Kidney (tissue), 13 donors: ENCODE measurements at regions not wholly inside any gene's neighbourhood (a gene's known extent, or its start where the extent isn't known, plus 50 kb on each side); places are given as distances from the start of the nearest gene placed in this dataset.

Experiments used
- DNase-seq, 5 donors: peaks; one replicate each; pipeline ENCODE4 v3.0.0-alpha.2; 2013 to 2020
- FAIRE-seq: peaks from 2 replicates; lab custom pipeline; 2012; peaks lifted over from hg19 to GRCh38; lab: Jason Lieb, UNC
- H3K27ac ChIP-seq, 2 donors: one replicate each; pipeline ENCODE4 v1.7.0; 2013; ENCODE audit warnings: low read depth in 2 of 2, low read length in 2 of 2, inconsistent platforms in 1 of 2
- H3K27me3 ChIP-seq: one replicate; pipeline ENCODE4 v1.7.1; 2013; ENCODE audit warnings: low read length, inconsistent platforms; ENCODE audit not compliant: control insufficient read depth, insufficient read depth
- H3K36me3 ChIP-seq, 3 donors: one replicate each; pipeline versions ENCODE4 v1.7.0 to v1.7.1; 2013; ENCODE audit warnings: low read length in 3 of 3, control low read depth in 1 of 3, inconsistent platforms in 1 of 3; ENCODE audit not compliant: insufficient read depth in 3 of 3, control insufficient read depth in 2 of 3
- H3K4me1 ChIP-seq, 3 donors: one replicate each; pipeline versions ENCODE4 v1.7.0 to v1.7.1; 2013; ENCODE audit warnings: low read length in 3 of 3, inconsistent platforms in 1 of 3, low read depth in 1 of 3; ENCODE audit not compliant: control insufficient read depth in 2 of 3, insufficient read depth in 2 of 3
- H3K4me3 ChIP-seq, 3 donors: one replicate each; pipeline versions ENCODE4 v1.7.0 to v1.8.1; 2013; ENCODE audit warnings: low read length in 3 of 3, control low read depth in 1 of 3, inconsistent platforms in 1 of 3
- H3K9ac ChIP-seq, 3 donors: one replicate each; pipeline versions ENCODE4 v1.7.0 to v1.7.1; 2013; ENCODE audit warnings: low read length in 3 of 3, control low read depth in 1 of 3, inconsistent platforms in 1 of 3
- H3K9me3 ChIP-seq, 3 donors: one replicate each; pipeline versions ENCODE4 v1.7.0 to v1.7.1; 2013; ENCODE audit warnings: low read length in 3 of 3, control low read depth in 1 of 3, inconsistent platforms in 1 of 3; ENCODE audit not compliant: control insufficient read depth in 2 of 3, insufficient read depth in 1 of 3
- CTCF ChIP-seq: IDR thresholded peaks from 3 replicates; pipeline ENCODE4 v1.5.1; 2012; ENCODE audit warnings: mild to moderate bottlenecking, moderate library complexity, borderline replicate concordance; ENCODE audit not compliant: insufficient read depth; ENCODE audit errors: extremely low read depth
- intact Hi-C: fragments of 100-400 bp; cut with DNase I; formaldehyde crosslinking; loops from one replicate; pipeline ENCODE4 v1.11.1; 2022
- donor health status: control.
- donor health status: control.
- donor health status: control.
- donor health status: control.
- donor health status: control.
- donor health status: DM: yes; HTN: yes; CAD: no.
- donor health status: Normal renal cell carcinoma (clear cell type).

- H3K27me3 ChIP-seq: no peaks in the 10 kb centered on the region
- TF ChIP-seq CTCF: no peak
- H3K4me1 ChIP-seq: no peaks in the 10 kb centered on the region
- no peak overlapping the region for H3K27ac ChIP-seq
- H3K4me3 ChIP-seq: no peak overlapping the region
- FAIRE-seq: no peak
- no peaks in the 10 kb centered on the region for H3K36me3 ChIP-seq
- DNase-seq: no peak
- H3K9ac ChIP-seq: no peak overlapping the region
- no peaks in the 10 kb centered on the region for H3K9me3 ChIP-seq
- intact Hi-C loops: no loop called here
Observed at GRCh38 chr12:92459850-92460249, 242.9 kb upstream of the PLEKHG7 start.

GRCh38 chr12:92458996-92459395 lies 243.8 kb upstream of the PLEKHG7 start:
- no peaks in the 10 kb centered on the region for H3K9me3 ChIP-seq
- intact Hi-C loops: no loop called here
- H3K27me3 ChIP-seq: no peaks in the 10 kb centered on the region
- H3K9ac ChIP-seq: no peak overlapping the region
- H3K27ac ChIP-seq: no peak overlapping the region
- DNase-seq (no peak), FAIRE-seq (no peak)
- no peaks in the 10 kb centered on the region for H3K36me3 ChIP-seq
- H3K4me1 ChIP-seq: no peaks in the 10 kb centered on the region
- no peak for TF ChIP-seq CTCF
- no peak overlapping the region for H3K4me3 ChIP-seq

GRCh38 chr12:92457458-92458180 lies 245.2 kb upstream of the PLEKHG7 start:
- Histone ChIP-seq H3K4me1 (no peaks in the 10 kb centered on the region), H3K27me3 (no peaks in the 10 kb centered on the region), H3K9me3 (no peaks in the 10 kb centered on the region), H3K9ac (no peak overlapping the region), H3K27ac (no peak overlapping the region), H3K4me3 (no peak overlapping the region), H3K36me3 (no peaks in the 10 kb centered on the region)
- no peak for FAIRE-seq
- no peak for TF ChIP-seq CTCF
- intact Hi-C loops: no loop called here
- no peak for DNase-seq

GRCh38 chr12:92452763-92453162 lies 250.0 kb upstream of the PLEKHG7 start:
- FAIRE-seq: no peak
- no peak overlapping the region for H3K9ac ChIP-seq
- H3K4me3 ChIP-seq: no peak overlapping the region
- DNase-seq: no peak
- no peak overlapping the region for H3K27ac ChIP-seq
- intact Hi-C loops: no loop called here
- H3K36me3 ChIP-seq: no peaks in the 10 kb centered on the region
- H3K27me3 ChIP-seq: no peaks in the 10 kb centered on the region
- no peaks in the 10 kb centered on the region for H3K4me1 ChIP-seq
- no peak for TF ChIP-seq CTCF
- no peaks in the 10 kb centered on the region for H3K9me3 ChIP-seq
